ENCODE measurements at regions not wholly inside any gene's neighbourhood (a gene's known extent, or its start where the extent isn't known, plus 50 kb on each side); places are given as distances from the start of the nearest gene placed in this dataset.

GRCh38 chr1:230515451-230516145 lies 89.5 kb upstream of the PGBD5 start:
- no peak for DNase-seq (ENCODE audit: low read depth in 2 of 2)

- no peak for DNase-seq (ENCODE audit: low read depth in 2 of 2)
Measured at GRCh38 chr1:230510496-230510895, 84.4 kb upstream of the PGBD5 start.

DNA sequence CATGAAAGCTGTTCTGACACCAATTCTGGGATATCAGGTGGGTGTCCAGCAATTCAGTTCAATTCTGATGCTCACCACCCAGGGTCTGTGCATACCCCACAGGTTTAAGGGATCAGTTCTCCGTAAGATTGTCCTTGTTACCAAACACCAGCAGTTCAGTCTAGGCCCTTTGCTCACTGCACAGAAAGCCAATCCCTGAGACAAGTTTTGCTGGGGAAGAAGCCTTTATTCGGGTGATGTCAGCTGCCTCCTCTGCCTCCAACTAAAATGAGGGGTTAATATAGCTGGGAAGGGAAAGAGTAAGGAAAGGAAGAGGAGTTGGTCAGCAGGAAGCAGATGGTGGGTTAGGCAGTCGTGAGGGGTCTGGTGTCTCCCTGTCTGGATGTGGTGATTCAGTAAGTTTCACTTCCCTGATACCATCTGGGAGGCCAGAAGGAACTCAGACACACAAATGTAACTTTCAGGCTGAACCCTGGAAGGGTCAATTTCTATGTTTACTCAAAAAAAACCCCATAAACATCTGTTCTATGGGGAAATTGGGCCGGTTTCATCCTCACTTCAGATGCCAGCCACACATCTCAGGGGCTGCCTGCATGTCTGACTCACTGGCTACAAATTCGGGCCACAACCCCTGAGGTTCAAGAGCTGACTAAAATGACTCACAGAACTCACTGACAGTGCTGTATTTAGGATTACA lies 83.3 kb upstream of the PGBD5 start:
- no peak for DNase-seq (ENCODE audit: low read depth in 2 of 2)

DNA sequence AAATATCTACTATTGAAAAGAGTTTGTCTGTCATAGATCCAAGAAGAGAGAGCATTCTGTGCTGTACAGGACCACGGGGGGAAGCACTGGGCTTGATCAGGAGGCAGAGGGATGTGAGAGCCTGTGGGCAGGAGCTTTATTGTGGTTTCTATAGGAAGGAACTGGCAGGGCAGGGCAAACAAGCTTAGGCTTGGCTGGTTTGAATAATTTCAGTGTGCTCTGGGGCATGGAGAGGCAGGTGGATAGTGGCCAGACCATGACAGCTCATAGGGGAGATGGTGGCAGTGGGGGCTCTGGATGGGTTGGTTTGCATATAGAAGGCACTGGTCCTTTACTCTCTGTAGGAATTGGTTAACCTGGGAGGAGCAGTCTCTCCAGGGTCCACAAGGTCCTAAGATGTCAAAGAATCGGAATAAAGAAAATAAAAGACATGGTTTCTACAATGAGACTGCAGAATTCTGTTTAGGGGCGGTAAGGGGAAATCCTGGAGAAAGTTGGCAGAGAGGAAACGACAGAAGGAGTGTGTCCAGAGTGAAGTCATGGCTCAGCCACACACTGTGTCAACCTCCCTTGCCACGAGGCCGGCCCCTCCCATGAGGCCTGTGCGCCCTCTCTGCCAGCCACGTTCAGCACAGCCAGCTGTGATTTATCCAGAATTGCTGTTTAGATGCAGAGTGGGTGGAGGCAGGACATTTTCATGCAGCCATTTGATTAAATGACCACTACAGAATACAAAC lies 81.7 kb upstream of the PGBD5 start:
- DNase-seq (ENCODE audit: low read depth in 2 of 2) = no peak

- DNase-seq (ENCODE audit: low read depth in 2 of 2) = no peak
Measured at GRCh38 chr1:230507236-230507635, 81.1 kb upstream of the PGBD5 start.

DNA sequence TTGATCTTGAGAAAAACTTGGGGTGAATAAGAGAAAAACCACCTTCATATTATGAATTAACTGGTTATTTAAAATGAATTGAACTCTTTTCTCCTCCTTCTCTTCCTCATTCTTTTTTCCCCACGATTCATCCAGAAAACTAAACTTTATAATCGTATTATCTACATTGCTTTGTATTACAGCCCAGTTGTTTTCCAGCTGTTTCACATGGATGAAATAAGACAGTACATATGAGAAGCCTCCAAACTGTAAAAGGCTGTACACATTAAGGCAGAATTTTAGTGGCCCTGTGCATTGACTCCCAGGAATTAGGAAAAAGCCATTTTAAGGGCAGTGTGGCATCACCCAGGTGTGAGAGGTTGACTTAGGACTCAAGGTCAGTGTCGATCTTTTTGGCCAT lies 80.3 kb upstream of the PGBD5 start:
- DNase-seq (ENCODE audit: low read depth in 2 of 2) = no peak

DNA sequence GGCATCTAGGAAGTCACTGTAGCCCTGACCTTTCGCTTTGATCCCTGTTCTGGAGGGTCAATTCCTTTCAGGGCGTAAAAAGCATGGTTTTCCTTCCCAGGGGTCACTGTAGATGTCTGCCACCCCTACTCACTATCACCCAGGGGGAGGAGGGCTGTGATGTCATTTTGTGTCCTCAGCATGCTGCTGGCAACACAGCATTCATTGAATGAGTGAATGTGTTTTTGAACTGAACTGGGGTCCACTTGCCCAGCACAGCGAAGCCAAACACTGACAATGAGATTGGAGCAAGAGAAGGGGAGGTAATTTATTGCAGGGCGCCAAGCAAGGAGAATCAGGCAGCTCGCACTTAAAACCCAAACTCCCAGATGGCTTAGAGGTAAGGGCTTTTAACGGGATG lies 78.2 kb upstream of the PGBD5 start:
- DNase-seq (ENCODE audit: low read depth in 2 of 2) = no peak

- no peak for DNase-seq (ENCODE audit: low read depth in 2 of 2)
Measured at GRCh38 chr1:230503726-230504125, 77.6 kb upstream of the PGBD5 start.

DNA sequence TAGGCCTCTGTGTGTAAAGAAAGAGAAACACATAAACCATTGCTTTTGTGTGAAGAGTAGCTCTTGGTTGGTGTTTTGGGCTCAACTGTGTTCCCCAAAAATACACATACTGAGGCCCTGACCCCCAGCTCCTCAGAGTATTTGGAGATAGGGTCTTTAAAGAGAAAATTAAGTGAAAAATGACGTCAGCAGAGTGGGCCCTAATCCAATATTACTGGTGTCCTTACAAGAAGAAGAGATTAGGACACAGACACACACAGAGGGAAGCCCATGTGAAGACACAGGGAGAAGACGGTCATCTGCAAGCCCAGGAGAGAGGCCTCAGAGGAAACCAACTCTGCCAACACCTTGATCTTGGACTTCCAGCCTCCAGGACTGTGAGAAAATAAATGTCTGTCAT lies 76.9 kb upstream of the PGBD5 start:
- DNase-seq (ENCODE audit: low read depth in 2 of 2) = no peak

GRCh38 chr1:230502306-230502705 lies 76.2 kb upstream of the PGBD5 start:
- no peak for DNase-seq (ENCODE audit: low read depth in 2 of 2)

DNA sequence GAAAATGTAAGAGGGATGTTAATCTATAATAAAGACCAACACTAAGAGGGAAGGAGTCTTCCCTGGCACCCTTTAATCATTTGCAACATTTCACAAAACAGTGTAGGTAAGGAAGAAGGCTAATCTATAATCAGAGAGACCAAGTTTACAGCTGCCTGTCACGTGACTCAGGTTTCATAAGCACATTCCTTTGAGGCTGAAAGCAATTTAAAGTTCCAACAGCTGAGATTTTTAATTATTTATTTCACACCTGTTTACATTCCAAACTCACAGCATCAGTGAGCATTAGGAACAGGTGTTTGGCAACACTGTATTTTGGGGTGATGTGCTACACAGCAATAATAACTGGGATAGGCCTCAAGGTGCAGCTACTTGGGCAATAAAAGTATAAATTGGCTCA lies 75.7 kb upstream of the PGBD5 start:
- no peak for DNase-seq (ENCODE audit: low read depth in 2 of 2)

- DNase-seq (ENCODE audit: low read depth in 2 of 2) = no peak
Measured at GRCh38 chr1:230501242-230501641, 75.1 kb upstream of the PGBD5 start.

- no peak for DNase-seq (ENCODE audit: low read depth in 2 of 2)
Measured at GRCh38 chr1:230500063-230500462, 73.9 kb upstream of the PGBD5 start.

DNA sequence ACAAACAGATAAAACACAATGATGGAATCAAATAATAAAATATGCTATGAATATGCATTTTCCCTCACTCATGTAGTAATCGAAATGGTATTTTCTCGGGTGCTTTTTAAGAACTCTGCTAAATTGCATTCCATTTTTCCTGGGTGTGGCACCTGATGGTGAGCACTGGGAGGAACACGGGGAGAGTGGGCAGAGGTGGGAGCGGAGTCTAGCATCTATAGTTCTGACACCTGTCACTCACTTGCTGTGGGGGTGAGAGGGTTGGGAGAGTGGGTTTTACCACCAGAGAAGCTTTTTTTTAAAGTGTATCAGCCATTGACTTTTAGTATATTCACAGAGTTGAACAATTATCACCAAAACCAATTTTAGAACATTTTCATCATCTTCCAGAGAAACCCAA lies 73.4 kb upstream of the PGBD5 start:
- no peak for DNase-seq (ENCODE audit: low read depth in 2 of 2)

GRCh38 chr1:230498704-230499103 lies 72.6 kb upstream of the PGBD5 start:
- no peak for DNase-seq (ENCODE audit: low read depth in 2 of 2)

GRCh38 chr1:230496451-230496850 lies 70.3 kb upstream of the PGBD5 start:
- DNase-seq (ENCODE audit: low read depth in 2 of 2) = no peak

- DNase-seq (ENCODE audit: low read depth in 2 of 2) = peak in 1 of 2 donors; percentile 6
Measured at GRCh38 chr1:230495891-230496385, 69.8 kb upstream of the PGBD5 start.

GRCh38 chr1:230495076-230495475 lies 68.9 kb upstream of the PGBD5 start:
- no peak for DNase-seq (ENCODE audit: low read depth in 2 of 2)

DNA sequence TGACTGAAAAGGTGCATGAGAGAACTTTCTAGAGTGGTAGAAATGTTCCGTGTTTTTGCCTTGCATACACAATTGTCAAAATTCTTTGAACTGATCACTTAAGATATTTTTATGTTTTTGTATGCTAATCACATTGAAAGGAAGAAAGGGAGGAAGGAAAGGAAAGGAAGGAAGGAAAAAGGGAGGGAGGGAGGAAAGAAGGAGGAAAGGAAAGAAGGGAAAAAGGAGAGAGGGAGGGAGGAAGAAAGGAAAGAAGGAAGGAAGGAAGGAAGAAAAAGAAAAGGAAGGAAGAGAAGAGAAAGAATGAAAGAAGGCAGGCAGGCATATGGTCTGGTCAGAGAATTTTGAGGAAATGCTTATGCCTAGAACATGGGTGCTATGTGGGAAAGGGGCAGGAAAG lies 68.4 kb upstream of the PGBD5 start:
- DNase-seq (ENCODE audit: low read depth in 2 of 2) = no peak

DNA sequence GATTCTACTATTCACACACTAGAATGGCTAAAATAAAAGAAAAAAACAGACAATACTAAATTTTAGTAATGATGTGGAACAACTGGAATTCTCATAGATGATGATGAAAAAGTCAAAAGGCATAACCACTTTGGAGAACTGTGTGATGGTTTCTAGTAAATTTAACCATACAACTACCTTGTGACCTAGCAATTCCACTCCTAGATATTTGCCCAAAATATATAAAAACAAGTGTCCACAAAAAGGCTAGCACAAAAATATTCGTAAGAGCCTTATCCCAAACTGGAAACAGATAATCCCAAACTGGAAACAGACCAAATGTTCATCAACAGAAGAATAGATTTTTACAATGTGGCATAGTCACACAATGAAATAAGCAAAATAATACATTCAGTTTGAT lies 67.9 kb upstream of the PGBD5 start:
- no peak for DNase-seq (ENCODE audit: low read depth in 2 of 2)

GRCh38 chr1:230493264-230493663 lies 67.1 kb upstream of the PGBD5 start:
- DNase-seq (ENCODE audit: low read depth in 2 of 2) = no peak

DNA sequence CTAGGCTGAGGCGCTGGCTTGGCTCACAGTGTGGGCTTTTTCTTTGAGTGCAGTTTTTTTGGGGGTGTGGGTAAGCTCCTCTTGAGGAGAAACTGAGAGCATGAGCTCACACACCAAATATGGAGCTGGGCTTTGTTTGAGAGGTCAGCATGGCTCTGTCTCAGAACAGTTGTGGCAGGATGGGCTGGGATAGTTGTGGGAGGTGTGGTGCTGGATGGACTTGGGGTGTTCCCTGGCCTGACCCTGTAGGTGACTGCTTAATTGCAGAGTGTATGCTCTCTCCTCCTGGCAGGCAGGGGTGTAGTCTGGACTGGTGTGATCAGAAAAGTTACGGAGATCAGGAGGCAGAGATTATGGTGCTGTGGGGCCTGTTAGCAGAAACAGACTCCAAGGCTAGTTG lies 64.3 kb upstream of the PGBD5 start:
- no peak for DNase-seq (ENCODE audit: low read depth in 2 of 2)
